SU-DHL-6 (cell line): ENCODE measurements at regions not wholly inside any gene's neighbourhood (a gene's known extent, or its start where the extent isn't known, plus 50 kb on each side); places are given as distances from the start of the nearest gene placed in this dataset.

Experiments used
- EZH2phosphoT487 ChIP-seq: fragments of 200-600 bp; sonication (generic), shearing (Covaris generic); conservative IDR thresholded peaks from 2 replicates; pipeline ENCODE4 v1.6.1; 2018; ENCODE audit warnings: mild to moderate bottlenecking, antibody characterized with exemption, low read length, moderate library complexity, mixed read lengths
- TF ChIP-seq, protein P1 (sequence below): fragments of 200-600 bp; sonication (generic); IDR thresholded peaks from one replicate; pipeline ENCODE4 v1.5.1; 2017; ENCODE audit warnings: antibody characterized with exemption, mild to moderate bottlenecking, low read length, moderate library complexity; ENCODE audit not compliant: insufficient read depth, poor library complexity, severe bottlenecking

DNA sequence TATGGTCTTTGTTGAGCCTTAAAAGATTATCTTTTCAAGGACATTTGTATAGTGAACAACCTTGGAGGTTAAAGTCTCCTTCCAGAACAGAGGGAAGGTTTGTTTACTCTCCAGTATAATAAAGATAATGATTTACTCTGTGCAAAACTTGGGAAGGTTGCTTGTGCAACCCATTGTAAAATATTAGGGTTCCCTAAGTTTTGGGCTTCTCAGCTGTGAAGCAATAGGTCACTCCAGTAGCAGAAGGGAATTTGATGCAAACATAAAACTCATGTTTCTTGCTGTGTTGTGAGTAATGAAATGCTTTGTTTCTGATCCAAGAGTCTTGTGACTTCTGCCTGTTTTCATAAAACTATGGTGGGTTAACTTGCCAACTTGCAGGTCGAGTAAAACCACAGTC, 177.5 kb downstream of the SUCNR1 start:
- TF ChIP-seq, protein P1, sequence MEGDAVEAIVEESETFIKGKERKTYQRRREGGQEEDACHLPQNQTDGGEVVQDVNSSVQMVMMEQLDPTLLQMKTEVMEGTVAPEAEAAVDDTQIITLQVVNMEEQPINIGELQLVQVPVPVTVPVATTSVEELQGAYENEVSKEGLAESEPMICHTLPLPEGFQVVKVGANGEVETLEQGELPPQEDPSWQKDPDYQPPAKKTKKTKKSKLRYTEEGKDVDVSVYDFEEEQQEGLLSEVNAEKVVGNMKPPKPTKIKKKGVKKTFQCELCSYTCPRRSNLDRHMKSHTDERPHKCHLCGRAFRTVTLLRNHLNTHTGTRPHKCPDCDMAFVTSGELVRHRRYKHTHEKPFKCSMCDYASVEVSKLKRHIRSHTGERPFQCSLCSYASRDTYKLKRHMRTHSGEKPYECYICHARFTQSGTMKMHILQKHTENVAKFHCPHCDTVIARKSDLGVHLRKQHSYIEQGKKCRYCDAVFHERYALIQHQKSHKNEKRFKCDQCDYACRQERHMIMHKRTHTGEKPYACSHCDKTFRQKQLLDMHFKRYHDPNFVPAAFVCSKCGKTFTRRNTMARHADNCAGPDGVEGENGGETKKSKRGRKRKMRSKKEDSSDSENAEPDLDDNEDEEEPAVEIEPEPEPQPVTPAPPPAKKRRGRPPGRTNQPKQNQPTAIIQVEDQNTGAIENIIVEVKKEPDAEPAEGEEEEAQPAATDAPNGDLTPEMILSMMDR, result no peak
- no peak for TF ChIP-seq EZH2phosphoT487
